H1 (cell line): ENCODE measurements at regions not wholly inside any gene's neighbourhood (a gene's known extent, or its start where the extent isn't known, plus 50 kb on each side); places are given as distances from the start of the nearest gene placed in this dataset.

Experiments
- CTCF ChIA-PET: fragments of 300-600 bp; sonication (Branson Sonifier 250); formaldehyde crosslinking; loops from one replicate; lab custom pipeline; 2021; ENCODE audit not compliant: partially characterized antibody; lab: Charles Lee
- POLR2A ChIA-PET: fragments of 300-600 bp; sonication (Branson Sonifier 250); formaldehyde crosslinking; loops from one replicate; lab custom pipeline; 2021; ENCODE audit warnings: inconsistent platforms; ENCODE audit not compliant: partially characterized antibody; lab: Charles Lee
- DNase-seq, 2 experiments: peaks; one replicate each; pipeline versions ENCODE4 v3.0.0 to v3.0.0-alpha.2; 2010 to 2022; ENCODE audit warnings: low spot score in 2 of 2, low read depth in 1 of 2, mixed read lengths in 1 of 2
- FAIRE-seq: peaks from 2 replicates; lab custom pipeline; 2011; peaks lifted over from hg19 to GRCh38; lab: Jason Lieb, UNC
- H2AFZ ChIP-seq: 2 replicates; pipeline ENCODE4 v1.8.1; 2012; ENCODE audit warnings: low read length, inconsistent platforms
- H2AK5ac ChIP-seq: 2 replicates; pipeline ENCODE4 v1.6.1; 2013; ENCODE audit warnings: low read depth, low read length
- H2BK120ac ChIP-seq: replicated peaks from 2 replicates; pipeline ENCODE3; 2013; ENCODE audit warnings: low read depth, low read length, inconsistent platforms
- H2BK12ac ChIP-seq: 2 replicates; pipeline ENCODE4 v1.6.1; 2013; ENCODE audit warnings: low read depth, low read length
- H2BK15ac ChIP-seq: 2 replicates; pipeline ENCODE4 v1.6.1; 2013; ENCODE audit warnings: low read length
- H2BK20ac ChIP-seq: 2 replicates; pipeline ENCODE4 v1.6.1; 2013; ENCODE audit warnings: low read length
- H2BK5ac ChIP-seq: 2 replicates; pipeline ENCODE4 v1.6.1; 2013; ENCODE audit warnings: low read depth, low read length
- H3K14ac ChIP-seq: 2 replicates; pipeline ENCODE4 v1.6.1; 2013; ENCODE audit warnings: inconsistent platforms; ENCODE audit not compliant: insufficient read length
- H3K18ac ChIP-seq: 2 replicates; pipeline ENCODE4 v1.6.1; 2013; ENCODE audit warnings: low read length; ENCODE audit errors: extremely low read depth
- H3K23ac ChIP-seq: 2 replicates; pipeline ENCODE4 v1.6.1; 2013; ENCODE audit warnings: inconsistent platforms; ENCODE audit not compliant: insufficient read length
- H3K23me2 ChIP-seq: 2 replicates; pipeline ENCODE4 v1.6.1; 2013; ENCODE audit warnings: low read depth, low read length
- H3K27ac ChIP-seq: 2 replicates; pipeline ENCODE4 v1.6.1; 2011; ENCODE audit warnings: low read depth, low read length, inconsistent platforms
- H3K27me3 ChIP-seq, 4 experiments: replicated peaks in 1 of 4; 1 replicate in 1 of 4; 2 replicates in 3 of 4; pipeline versions ENCODE4 v1.6.1 to v1.8.1; 2011 to 2013; ENCODE audit warnings: low read length in 3 of 4, mild to moderate bottlenecking in 3 of 4, inconsistent platforms in 2 of 4, mixed read lengths in 2 of 4, moderate library complexity in 1 of 4; ENCODE audit not compliant: control insufficient read depth in 3 of 4, insufficient read depth in 3 of 4; ENCODE audit errors: extremely low read depth in 1 of 4
- H3K36me3 ChIP-seq, 4 experiments: 2 replicates each; pipeline versions ENCODE4 v1.6.1 to v1.8.1; 2011 to 2013; ENCODE audit warnings: mild to moderate bottlenecking in 4 of 4, low read length in 3 of 4, moderate library complexity in 2 of 4, control low read depth in 1 of 4, inconsistent platforms in 1 of 4; ENCODE audit not compliant: insufficient read depth in 4 of 4, control insufficient read depth in 2 of 4
- H3K4ac ChIP-seq: replicated peaks from 2 replicates; pipeline ENCODE3; 2013; ENCODE audit warnings: low read length, low read depth, mixed read lengths, inconsistent platforms; ENCODE audit not compliant: insufficient read length
- H3K4me1 ChIP-seq, 4 experiments: replicated peaks in 1 of 4; 1 replicate in 1 of 4; 2 replicates in 3 of 4; pipeline versions ENCODE4 v1.6.1 to v1.8.1; 2011 to 2013; ENCODE audit warnings: low read length in 3 of 4, inconsistent platforms in 2 of 4, mixed read lengths in 1 of 4; ENCODE audit not compliant: insufficient read depth in 4 of 4, control insufficient read depth in 3 of 4
- H3K4me2 ChIP-seq, 2 experiments: 2 replicates each; pipeline versions ENCODE4 v1.6.1 to v1.8.1; 2011 to 2013; ENCODE audit warnings: low read depth in 2 of 2, low read length in 2 of 2, control low read depth in 1 of 2, inconsistent platforms in 1 of 2, mild to moderate bottlenecking in 1 of 2; ENCODE audit not compliant: insufficient read depth in 1 of 2
- H3K4me3 ChIP-seq, 4 experiments: fragments of 200-600, 300-600 bp in 1 of 4; sonication (generic), shearing (Covaris generic), sonication (Bioruptor Twin) in 1 of 4; 2 replicates each; pipeline versions ENCODE4 v1.5.1 to v1.8.1; 2011 to 2016; ENCODE audit warnings: low read length in 4 of 4, low read depth in 3 of 4, control low read depth in 2 of 4, inconsistent platforms in 2 of 4, mild to moderate bottlenecking in 2 of 4, mixed read lengths in 1 of 4, moderate library complexity in 1 of 4; ENCODE audit not compliant: insufficient read depth in 2 of 4; ENCODE audit errors: extremely low read depth in 1 of 4
- H3K56ac ChIP-seq: replicated peaks from 2 replicates; pipeline ENCODE3; 2013; ENCODE audit warnings: low read depth, mild to moderate bottlenecking, mixed read lengths, low read length, inconsistent platforms; ENCODE audit not compliant: insufficient read length
- H3K79me1 ChIP-seq: 2 replicates; pipeline ENCODE4 v1.6.1; 2013; ENCODE audit warnings: low read depth, low read length, control low read depth
- H3K79me2 ChIP-seq, 2 experiments: 2 replicates each; pipeline versions ENCODE4 v1.6.1 to v1.8.1; 2012 to 2013; ENCODE audit warnings: low read length in 2 of 2, mild to moderate bottlenecking in 2 of 2, inconsistent platforms in 1 of 2; ENCODE audit not compliant: insufficient read depth in 2 of 2, control insufficient read depth in 1 of 2
- H3K9ac ChIP-seq, 4 experiments: replicated peaks in 1 of 4; 1 replicate in 1 of 4; 2 replicates in 3 of 4; pipeline versions ENCODE4 v1.6.1 to v1.8.1; 2011 to 2013; ENCODE audit warnings: low read depth in 3 of 4, low read length in 3 of 4, control low read depth in 2 of 4, mild to moderate bottlenecking in 2 of 4, moderate library complexity in 2 of 4, inconsistent platforms in 1 of 4; ENCODE audit errors: extremely low read depth in 1 of 4
- H3K9me3 ChIP-seq, 2 experiments: 2 replicates each; pipeline versions ENCODE4 v1.6.1 to v1.8.1; 2012 to 2013; ENCODE audit warnings: mild to moderate bottlenecking in 2 of 2, moderate library complexity in 2 of 2, control low read depth in 1 of 2, inconsistent platforms in 1 of 2, low read depth in 1 of 2, low read length in 1 of 2, mixed read lengths in 1 of 2; ENCODE audit not compliant: insufficient read depth in 2 of 2
- H4K20me1 ChIP-seq, 2 experiments: replicated peaks in 1 of 2; 2 replicates each; pipeline versions ENCODE3 to v1.8.1; 2011 to 2013; ENCODE audit warnings: inconsistent platforms in 2 of 2, low read length in 2 of 2, mild to moderate bottlenecking in 1 of 2; ENCODE audit not compliant: insufficient read depth in 2 of 2, control insufficient read depth in 1 of 2
- H4K5ac ChIP-seq: 2 replicates; pipeline ENCODE4 v1.6.1; 2013; ENCODE audit warnings: low read length, low read depth, mixed read lengths, inconsistent platforms; ENCODE audit not compliant: insufficient read length
- H4K8ac ChIP-seq: 2 replicates; pipeline ENCODE4 v1.8.0; 2013; ENCODE audit warnings: mild to moderate bottlenecking, moderate library complexity, low read length, inconsistent platforms; ENCODE audit not compliant: insufficient read depth; ENCODE audit errors: extremely low read depth
- H4K91ac ChIP-seq: replicated peaks from 2 replicates; pipeline ENCODE3; 2013; ENCODE audit warnings: low read length, mixed read lengths, inconsistent platforms; ENCODE audit not compliant: insufficient read length
- GABPA ChIP-seq: IDR thresholded peaks from 2 replicates; pipeline ENCODE4 v1.6.1; 2011; ENCODE audit warnings: mild to moderate bottlenecking, low read length, moderate library complexity, borderline replicate concordance; ENCODE audit not compliant: insufficient read depth
- HDAC2 ChIP-seq, 2 experiments: fragments of 300-600 bp in 1 of 2; sonication (generic) in 1 of 2; IDR thresholded peaks; 2 replicates each; pipeline ENCODE4 v1.6.1; 2011 to 2012; ENCODE audit warnings: low read depth in 2 of 2, low read length in 2 of 2, mild to moderate bottlenecking in 2 of 2, moderate library complexity in 2 of 2, borderline replicate concordance in 1 of 2, inconsistent platforms in 1 of 2
- NRF1 ChIP-seq: IDR thresholded peaks from 2 replicates; pipeline ENCODE4 v1.6.1; 2011; ENCODE audit warnings: mild to moderate bottlenecking, low read depth, low read length, improper control_type of control experiment
- SP2 ChIP-seq: IDR thresholded peaks from 2 replicates; pipeline ENCODE4 v1.6.1; 2012; ENCODE audit warnings: mild to moderate bottlenecking, low read length, inconsistent platforms
- WGBS, 2 experiments: shearing (Covaris generic) in 1 of 2; methylation state at CpG; one replicate each; pipeline versions ENCODE4 v1.1.6 to v1.1.7; 2013 to 2015; ENCODE audit warnings: low lambda C conversion rate in 2 of 2, mixed read lengths in 2 of 2, inconsistent platforms in 1 of 2, low coverage in 1 of 2, missing lambda C conversion rate in 1 of 2; ENCODE audit not compliant: insufficient replicate concordance in 2 of 2, insufficient coverage in 1 of 2, insufficient read length in 1 of 2; ENCODE audit errors: extremely low coverage in 1 of 2, missing lambda C conversion rate in 1 of 2; 5-methylcytosine and 5-hydroxymethylcytosine counted together

- no peak overlapping the region for H3K14ac ChIP-seq
- H3K23me2 ChIP-seq: no peaks in the 10 kb centered on the region
- no peak overlapping the region for H3K18ac ChIP-seq
- no peak overlapping the region for H2AK5ac ChIP-seq
- no peak overlapping the region for H2BK15ac ChIP-seq
- H2BK12ac ChIP-seq: no peak overlapping the region
- H2BK20ac ChIP-seq: no peak overlapping the region
- H3K9me3 ChIP-seq: no peaks in the 10 kb centered on the region
- no peaks in the 10 kb centered on the region; a peak in 1 of 7 replicates for H3K4me1 ChIP-seq
- CTCF ChIA-PET: interaction anchor here (1.2 kb wide), 1 partner anchor 49 kb away, joined by 3 read pairs; no protein-coding TSS in a partner anchor
- no peak overlapping the region for H4K91ac ChIP-seq
- no peak overlapping the region for H3K4me3 ChIP-seq
- DNase-seq (no peak), FAIRE-seq (no peak)
- no peak overlapping the region for H3K4me2 ChIP-seq
- H3K9ac ChIP-seq: no peak overlapping the region
- H3K27me3 ChIP-seq: no peaks in the 10 kb centered on the region
- no peaks in the 10 kb centered on the region for H3K79me2 ChIP-seq
- TF ChIP-seq GABPA (no peak), HDAC2 (IDR thresholded peaks at IDR 0.05; ENCODE audit: borderline replicate concordance in 1 of 2, low read depth in 2 of 2, low read length in 2 of 2) (no peak), NRF1 (no peak), SP2 (no peak)
- POLR2A ChIA-PET: no interaction called here
- no peak overlapping the region for H2BK5ac ChIP-seq
- no peak overlapping the region for H3K4ac ChIP-seq
- H4K20me1 ChIP-seq: no peaks in the 10 kb centered on the region
- no peak overlapping the region for H3K23ac ChIP-seq
- H3K36me3 ChIP-seq: no peaks in the 10 kb centered on the region
- H2BK120ac ChIP-seq: no peak overlapping the region
- H3K56ac ChIP-seq: no peak overlapping the region
- H2AFZ ChIP-seq: no peak overlapping the region
- no peaks in the 10 kb centered on the region; the same call in 1 of the 2 replicates for H3K79me1 ChIP-seq
- WGBS, 2 experiments: 90% methylated on average over 5 of the region's 5 CpGs; no CpG with 5 or more reads in 1 of the 2 experiments
- no peak overlapping the region for H4K5ac ChIP-seq
- H3K27ac ChIP-seq: no peak overlapping the region
- no peak overlapping the region for H4K8ac ChIP-seq
Measured at GRCh38 chr21:38077569-38077968, 161.3 kb upstream of the KCNJ6 start.
